ENCODE measurements at regions not wholly inside any gene's neighbourhood (a gene's known extent, or its start where the extent isn't known, plus 50 kb on each side); places are given as distances from the start of the nearest gene placed in this dataset.

DNA sequence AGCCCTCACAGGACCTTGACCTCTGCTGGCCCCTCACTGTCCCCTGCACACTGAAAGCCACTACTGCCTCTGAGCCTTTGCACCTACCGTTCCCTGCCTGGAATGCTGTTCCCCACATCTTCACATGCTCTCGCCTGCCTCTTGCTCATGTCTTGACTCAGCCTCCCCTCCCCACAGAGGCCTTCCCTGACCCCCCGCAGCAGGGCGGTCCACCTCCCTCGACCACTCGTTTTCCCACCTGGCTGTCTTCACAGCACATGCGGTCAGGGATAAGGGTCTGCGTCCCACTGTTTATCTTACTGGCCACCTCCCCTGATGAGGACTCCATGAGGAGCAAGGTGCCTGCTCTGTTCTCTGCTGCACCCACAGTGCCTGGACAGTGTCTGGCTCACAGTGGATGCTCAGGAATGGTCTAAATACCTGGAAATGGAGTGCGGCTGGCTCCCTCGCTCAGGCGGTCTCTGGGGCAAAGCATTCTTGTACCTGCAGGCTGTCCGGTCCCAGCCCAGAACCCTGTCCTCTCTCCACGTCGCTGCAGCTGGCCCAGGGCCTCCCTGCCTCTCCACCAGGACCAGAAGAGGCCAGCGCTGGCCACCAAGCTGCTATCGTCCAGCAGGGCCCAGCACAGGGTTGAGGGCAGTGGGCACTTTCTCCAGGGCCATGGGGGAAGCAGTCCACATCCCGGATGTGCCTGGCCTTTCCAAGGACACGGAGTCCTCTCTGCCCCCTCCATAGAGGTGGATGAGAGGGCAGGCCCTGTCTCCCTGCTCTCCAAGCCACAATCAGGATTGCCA is 107.4 kb downstream of the NCOR2 start:
- intact Hi-C loops (cut with DNase I), result no loop called here
- no peaks in the 10 kb centered on the region for H3K36me3 ChIP-seq
- H3K4me3 ChIP-seq, result no peak overlapping the region
- H3K27ac ChIP-seq, result no peak overlapping the region
- DNase-seq, result no peak
- H3K4me1 ChIP-seq, result no peaks in the 10 kb centered on the region
- H3K27me3 ChIP-seq, result no peaks in the 10 kb centered on the region
- TF ChIP-seq, protein P1, sequence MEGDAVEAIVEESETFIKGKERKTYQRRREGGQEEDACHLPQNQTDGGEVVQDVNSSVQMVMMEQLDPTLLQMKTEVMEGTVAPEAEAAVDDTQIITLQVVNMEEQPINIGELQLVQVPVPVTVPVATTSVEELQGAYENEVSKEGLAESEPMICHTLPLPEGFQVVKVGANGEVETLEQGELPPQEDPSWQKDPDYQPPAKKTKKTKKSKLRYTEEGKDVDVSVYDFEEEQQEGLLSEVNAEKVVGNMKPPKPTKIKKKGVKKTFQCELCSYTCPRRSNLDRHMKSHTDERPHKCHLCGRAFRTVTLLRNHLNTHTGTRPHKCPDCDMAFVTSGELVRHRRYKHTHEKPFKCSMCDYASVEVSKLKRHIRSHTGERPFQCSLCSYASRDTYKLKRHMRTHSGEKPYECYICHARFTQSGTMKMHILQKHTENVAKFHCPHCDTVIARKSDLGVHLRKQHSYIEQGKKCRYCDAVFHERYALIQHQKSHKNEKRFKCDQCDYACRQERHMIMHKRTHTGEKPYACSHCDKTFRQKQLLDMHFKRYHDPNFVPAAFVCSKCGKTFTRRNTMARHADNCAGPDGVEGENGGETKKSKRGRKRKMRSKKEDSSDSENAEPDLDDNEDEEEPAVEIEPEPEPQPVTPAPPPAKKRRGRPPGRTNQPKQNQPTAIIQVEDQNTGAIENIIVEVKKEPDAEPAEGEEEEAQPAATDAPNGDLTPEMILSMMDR (IDR thresholded peaks at IDR 0.05), result no peak
- no peak for TF ChIP-seq POLR2A (IDR thresholded peaks at IDR 0.05)
- no peaks in the 10 kb centered on the region for H3K9me3 ChIP-seq
- 96% methylated on average over 15 of the region's 18 CpGs for whole genome bisulfite sequencing (ENCODE audit: insufficient coverage, low coverage, low lambda C conversion rate, missing lambda C conversion rate)
- ATAC-seq, result no peak

DNA sequence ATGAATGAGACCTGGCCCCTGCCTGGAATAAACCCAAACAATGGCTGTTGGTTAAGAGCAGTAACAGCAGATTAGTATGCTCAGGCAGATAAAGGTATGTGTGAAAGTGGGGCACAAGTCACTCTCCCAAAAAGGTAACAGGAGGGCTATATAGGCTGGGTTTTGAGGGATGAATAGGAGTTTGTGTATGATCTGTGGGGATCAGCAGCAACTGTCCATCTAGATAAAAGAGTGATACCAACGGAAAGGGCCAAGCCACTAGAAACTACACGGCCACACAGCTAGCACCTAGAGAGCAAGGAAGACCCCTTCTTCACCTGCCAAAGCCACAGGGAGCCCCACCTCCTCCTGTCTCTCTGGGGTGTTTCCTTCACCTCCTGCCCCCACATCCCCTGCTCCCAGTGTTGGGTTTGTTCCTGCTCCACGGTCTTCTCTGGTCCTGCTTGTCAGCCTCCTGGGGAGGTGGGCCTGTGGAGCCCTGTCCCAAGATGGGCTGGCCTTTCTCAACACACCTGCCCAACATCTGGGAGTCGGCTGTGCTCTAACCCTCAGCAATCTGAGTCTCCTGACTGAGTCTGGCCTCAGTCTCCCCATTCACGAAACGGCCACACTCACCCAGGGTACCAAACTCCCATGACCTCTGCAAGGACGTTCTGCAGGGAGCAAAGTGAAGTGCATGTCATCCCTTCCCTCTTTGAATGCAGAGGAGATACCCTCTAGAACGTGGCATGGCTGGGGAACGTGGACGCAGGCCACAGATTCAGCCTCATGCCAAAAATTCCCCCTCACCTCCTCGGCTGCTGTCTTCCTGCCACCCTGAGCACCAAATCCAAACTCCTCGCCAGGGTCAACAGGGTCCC is 108.2 kb downstream of the NCOR2 start:
- 81% methylated on average over 3 of the region's 12 CpGs for WGBS (ENCODE audit: insufficient coverage, low coverage, low lambda C conversion rate, missing lambda C conversion rate)
- intact Hi-C loops (cut with DNase I), result no loop called here
- no peak for DNase-seq

DNA sequence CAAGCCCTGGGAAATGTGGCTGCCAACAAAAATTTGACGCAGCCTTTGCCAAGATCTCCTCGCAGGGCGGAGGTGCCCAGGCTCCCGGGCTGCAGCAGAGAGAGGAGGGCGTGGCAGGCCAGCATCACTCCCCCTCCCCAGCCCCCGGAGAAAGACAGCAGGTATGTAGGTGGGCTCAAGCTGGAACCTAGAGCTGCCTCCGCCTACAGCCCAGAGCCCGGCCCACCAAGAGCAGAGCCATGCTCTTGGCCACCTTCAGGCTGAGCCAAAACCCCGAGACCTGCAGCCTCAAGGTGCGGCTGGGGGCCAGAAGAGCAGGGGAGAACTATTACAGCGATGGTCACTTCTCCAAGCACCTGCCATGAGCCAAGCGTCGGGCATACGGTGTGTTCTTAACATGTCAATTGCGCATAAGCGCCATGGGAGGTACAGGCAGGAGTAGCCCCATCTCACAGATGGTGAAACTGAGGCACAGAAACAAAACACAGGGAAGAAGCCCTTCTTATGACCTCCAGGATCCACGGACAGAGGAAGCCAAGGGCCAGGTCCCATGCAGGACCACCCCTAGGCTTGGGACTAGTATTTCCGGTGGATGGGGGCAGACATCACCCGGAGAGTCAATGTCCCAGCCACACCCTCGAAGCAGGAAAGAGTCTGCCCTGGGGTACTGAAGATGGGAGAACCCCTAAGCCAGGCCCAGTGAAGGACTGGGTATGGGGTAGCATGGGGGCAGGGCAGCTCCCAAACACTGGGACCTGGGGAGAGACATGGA is 109.0 kb downstream of the NCOR2 start:
- no peak for ATAC-seq
- TF ChIP-seq, protein P1 (IDR thresholded peaks at IDR 0.05), result no peak
- Histone ChIP-seq H3K36me3 (no peaks in the 10 kb centered on the region), H3K9me3 (no peaks in the 10 kb centered on the region), H3K27ac (no peak overlapping the region), H3K4me3 (no peak overlapping the region), H3K4me1 (peaks cover 0 to 3% (median 1%) of the 10 kb centered on the region in 4 donors), H3K27me3 (no peaks in the 10 kb centered on the region)
- intact Hi-C loops (cut with DNase I), result no loop called here
- DNase-seq, result no peak
- 73% methylated on average over 3 of the region's 20 CpGs for WGBS (ENCODE audit: insufficient coverage, low coverage, low lambda C conversion rate, missing lambda C conversion rate)

More for the DNA sequence above, 108.2 kb downstream of the NCOR2 start:
- no peak for TF ChIP-seq POLR2A (IDR thresholded peaks at IDR 0.05)
- TF ChIP-seq, protein P1 (IDR thresholded peaks at IDR 0.05), result no peak
- Histone ChIP-seq H3K9me3 (no peaks in the 10 kb centered on the region), H3K4me1 (no peaks in the 10 kb centered on the region), H3K27me3 (no peaks in the 10 kb centered on the region), H3K36me3 (no peaks in the 10 kb centered on the region), H3K4me3 (no peak overlapping the region), H3K27ac (no peak overlapping the region)
- no peak for ATAC-seq

All from right lobe of liver (tissue), 6 donors.